Right renal pelvis (tissue), 4 donors: ENCODE measurements at regions not wholly inside any gene's neighbourhood (a gene's known extent, or its start where the extent isn't known, plus 50 kb on each side); places are given as distances from the start of the nearest gene placed in this dataset.
"Not testable (repeated sequence)": the region's sequence is repeated elsewhere in the genome, so short reads cannot be mapped to it uniquely, and the experiment has no call there.

Source experiments
- DNase-seq, 4 donors: peaks; one replicate each; pipeline ENCODE4 v3.0.0-alpha.2; 2013; ENCODE audit warnings: low read depth in 4 of 4, low spot score in 3 of 4, missing footprints in 1 of 4

DNA sequence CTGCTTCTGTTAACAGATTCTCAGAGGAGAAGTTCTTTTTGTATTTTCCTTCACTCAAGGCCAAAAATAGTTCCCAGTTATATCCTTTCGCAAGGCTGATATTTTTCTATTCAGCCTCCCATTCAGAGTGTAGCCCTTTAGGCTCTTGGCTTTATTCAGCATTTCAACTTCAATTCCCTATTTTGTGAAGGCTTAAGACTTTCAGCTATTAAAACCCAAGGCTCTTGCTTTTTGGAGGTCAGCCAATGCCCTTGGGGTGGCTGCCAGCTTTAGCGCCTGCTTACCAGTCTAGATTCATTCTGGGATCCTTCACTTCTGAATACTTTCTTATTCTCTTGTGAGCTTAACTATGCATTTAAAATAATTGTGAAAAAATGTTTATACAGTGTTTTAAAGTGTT lies 57.3 kb upstream of the ADGRA3 start:
- DNase-seq, result peak in 2 of 4 donors; percentile 9 to 13

DNA sequence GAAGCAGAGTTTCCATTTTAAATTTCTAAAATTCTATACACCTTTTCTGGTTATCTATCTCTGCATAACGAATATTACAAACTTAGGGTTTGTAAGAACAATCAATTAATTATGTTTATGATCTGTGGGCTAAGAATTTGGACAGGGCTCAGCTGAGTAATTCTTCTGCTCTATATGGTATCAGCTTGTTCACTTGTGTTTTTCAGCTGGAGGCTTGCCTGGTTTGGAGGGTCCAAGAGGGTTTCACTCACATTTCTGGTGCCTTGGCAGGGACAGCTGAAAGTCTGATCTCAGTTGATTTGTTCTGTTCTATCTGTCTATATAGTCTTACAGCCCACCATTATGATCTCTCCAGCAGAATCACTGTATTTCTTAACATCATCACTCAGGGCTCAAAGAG lies 57.8 kb upstream of the ADGRA3 start:
- no peak for DNase-seq

GRCh38 chr4:22574424-22574823 lies 58.6 kb upstream of the ADGRA3 start:
- no peak for DNase-seq

- DNase-seq, result no peak
These were observed 59.0 kb upstream of the ADGRA3 start for GRCh38 chr4:22574880-22575279.

DNA sequence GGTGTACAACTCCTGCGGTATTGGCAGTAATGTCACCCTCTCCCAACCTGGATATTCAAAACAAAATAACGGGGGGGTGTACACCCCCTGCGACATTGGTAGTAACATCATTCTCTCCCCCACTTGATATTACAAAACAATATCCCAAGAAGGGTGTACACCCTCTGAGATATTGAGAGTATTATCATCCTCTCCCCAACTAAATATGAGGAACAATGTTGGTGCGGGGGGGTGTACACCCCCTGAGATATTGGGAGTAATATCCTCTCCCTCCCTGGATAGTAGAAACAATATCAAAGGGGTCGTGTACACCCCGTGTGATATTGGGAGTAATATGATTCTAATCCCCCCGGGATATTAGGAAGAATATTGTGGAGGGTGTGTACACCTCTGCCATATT lies 71.4 kb upstream of the ADGRA3 start:
- DNase-seq, result no peak

DNA sequence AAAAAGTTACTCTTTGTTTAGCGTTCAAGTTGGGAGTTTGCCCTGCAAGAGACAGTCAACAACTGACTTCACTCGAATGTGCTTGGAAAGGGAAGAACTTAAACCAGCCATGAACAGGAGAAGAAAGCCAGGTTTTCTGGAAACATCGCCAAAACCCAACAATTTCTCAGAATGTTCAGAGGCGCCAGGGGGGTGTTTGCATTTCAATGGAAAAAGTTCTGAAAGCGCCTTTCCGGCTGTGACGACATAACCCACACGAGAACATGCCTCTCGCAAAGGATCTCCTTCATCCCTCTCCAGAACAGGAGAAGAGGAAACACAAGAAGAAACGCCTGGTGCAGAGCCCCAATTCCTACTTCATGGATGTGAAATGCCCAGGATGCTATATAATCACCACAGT lies 78.1 kb upstream of the ADGRA3 start:
- DNase-seq, result no peak

DNA sequence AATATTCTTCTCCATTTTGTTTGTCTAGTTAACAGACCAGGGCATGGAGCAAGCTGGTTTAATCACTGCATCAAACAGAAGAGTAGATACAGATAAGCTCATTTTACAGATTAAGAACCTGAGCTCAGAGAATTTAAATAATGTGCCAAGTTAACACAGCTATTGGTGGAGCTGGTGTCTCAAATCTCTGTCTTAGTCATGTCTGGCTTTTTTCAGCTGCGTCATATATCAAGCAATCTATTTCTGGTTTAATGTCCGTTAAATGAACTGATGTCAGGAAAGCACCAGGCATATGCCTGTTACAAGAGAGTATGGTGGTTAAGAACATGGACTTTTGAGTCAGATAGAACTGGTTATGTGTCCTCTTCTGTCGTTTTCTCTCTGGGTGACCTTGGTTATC lies 79.8 kb upstream of the ADGRA3 start:
- no peak for DNase-seq

GRCh38 chr4:22596409-22596808 lies 80.5 kb upstream of the ADGRA3 start:
- DNase-seq, result peak in 1 of 4 donors; percentile 13

DNA sequence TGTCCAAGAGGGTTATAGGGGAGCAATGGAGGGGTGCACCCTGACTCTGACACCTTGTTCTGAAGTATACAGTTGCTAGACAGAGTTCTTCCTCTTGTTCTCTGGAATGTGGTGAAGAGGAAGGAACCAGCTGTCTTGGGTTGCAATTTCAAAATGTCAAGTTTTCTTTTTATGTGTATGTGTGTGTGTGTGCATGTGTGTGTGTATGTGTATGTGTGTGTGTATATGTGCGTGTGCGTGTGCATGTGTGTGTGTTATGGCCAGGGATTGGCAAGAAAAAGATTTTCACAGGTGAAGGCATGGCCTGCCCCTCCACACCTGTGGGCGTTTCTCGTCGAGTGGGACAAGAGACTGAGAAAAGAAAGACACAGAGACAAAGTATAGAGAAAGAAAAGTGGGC lies 81.6 kb upstream of the ADGRA3 start:
- no peak for DNase-seq

DNA sequence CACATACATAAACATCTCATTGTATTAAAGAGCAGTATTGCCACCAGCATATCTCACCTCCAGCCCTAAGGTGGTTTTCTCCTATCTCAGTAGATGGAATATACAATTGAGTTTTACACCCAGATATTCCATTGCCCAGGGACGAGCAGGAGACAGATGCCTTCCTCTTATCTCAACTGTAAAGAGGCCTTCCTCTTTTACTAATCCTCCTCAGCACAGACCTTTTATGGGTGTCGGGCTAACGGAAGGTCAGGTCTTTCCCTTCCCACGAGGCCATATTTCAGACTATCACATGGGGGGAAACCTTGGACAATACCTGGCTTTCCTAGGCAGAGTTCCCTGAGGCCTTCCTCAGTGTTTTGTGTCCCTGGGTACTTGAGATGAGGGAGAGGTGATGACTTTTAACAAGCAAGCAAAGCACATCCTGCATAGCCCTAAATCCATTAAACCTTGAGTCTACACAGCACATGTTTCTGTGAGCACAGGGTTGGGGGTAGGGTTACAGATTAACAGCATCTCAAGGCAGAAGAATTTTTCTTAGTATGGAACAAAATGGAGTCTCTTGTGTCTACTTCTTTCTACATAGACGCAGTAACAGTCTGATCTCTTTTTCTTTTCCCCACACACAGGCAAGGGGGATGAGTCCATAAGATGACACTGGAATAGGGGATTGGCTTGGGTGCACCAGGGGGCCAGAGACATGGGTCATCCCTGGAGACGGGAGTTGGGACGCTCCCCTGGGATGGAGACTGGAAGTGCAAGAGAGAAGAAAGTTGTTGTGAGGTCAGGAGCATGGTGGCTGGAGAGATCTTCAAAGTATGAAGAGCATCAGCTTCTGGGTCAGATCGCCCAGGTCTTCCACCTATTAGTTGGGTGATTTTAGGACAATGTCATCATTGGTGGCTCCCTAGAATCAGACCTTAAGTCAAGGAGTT lies 82.5 kb upstream of the ADGRA3 start:
- not testable (repeated sequence) for DNase-seq

DNA sequence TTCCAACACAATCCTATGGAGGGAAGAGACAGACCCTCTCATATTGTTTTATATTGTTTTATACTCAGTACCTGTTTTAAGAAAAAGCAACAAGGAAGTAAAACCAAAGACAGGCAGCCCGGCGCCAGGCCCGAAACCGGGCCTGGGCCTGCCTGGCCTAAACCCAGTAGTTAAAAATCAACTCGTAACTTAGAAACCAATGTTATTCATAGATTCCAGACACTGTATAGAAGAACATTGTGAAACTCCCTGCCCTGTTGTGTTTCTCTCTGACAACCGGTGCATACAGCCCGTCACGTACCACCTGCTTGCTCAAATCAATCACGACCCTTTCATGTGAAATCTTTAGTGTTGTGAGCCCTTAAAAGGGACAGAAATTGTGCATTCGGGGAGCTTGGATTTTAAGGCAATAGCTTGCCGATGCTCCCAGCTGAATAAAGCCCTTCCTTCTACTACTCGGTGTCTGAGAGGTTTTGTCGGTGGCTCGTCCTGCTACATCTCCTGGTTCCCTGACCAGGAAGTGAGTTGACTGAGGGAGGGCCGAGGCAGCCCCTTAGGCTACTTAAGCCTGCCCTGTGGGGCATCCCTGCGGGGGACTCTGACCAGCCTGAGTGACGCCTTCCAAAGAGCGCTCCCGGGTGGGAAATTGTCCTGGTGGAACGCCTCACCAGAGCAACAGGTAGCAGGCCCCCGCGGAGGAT lies 83.5 kb upstream of the ADGRA3 start:
- not testable (repeated sequence) for DNase-seq

- DNase-seq, result not testable (repeated sequence)
These were observed 84.1 kb upstream of the ADGRA3 start for GRCh38 chr4:22599929-22600432.

DNA sequence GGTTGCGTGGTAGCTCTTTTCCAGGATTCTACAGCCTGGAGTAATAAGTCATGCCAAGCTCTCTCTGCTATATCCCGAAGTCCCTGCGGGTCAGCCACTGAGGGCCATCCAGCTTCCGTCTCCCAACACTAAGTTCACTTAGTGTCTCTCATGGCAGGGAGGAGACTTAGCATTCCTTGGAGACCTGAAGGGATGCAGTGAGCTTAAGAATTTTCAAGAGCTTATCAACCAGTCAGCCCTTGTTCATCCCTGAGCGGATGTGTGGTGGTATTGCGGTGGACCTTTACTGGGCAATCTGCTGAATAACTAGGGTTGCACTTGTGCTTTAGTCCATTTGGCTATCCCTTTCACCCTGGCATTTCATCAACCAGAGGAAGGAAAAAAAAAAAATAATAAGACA lies 85.8 kb upstream of the ADGRA3 start:
- DNase-seq, result not testable (repeated sequence)

DNA sequence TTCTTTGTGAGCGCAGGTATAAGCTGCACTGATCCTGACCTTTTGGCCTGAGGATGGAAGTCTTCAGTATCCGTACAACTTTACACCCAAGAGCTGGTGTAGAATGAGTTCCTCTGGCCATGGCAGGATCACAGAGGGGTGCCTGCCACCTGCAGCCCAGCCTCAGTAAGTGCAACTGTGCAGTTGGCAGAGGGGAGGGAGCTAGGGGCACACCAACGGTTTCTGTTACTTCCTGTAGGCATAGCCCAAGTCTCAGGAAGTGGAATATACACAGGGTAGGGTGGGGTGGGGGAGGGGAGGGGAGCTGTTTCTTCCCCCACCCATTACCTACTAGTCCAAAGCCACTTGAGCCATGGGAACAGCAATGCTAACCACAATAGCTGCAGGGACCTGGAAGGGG lies 85.4 kb upstream of the GBA3 start:
- DNase-seq, result peak in 2 of 4 donors; percentile 2 to 5

DNA sequence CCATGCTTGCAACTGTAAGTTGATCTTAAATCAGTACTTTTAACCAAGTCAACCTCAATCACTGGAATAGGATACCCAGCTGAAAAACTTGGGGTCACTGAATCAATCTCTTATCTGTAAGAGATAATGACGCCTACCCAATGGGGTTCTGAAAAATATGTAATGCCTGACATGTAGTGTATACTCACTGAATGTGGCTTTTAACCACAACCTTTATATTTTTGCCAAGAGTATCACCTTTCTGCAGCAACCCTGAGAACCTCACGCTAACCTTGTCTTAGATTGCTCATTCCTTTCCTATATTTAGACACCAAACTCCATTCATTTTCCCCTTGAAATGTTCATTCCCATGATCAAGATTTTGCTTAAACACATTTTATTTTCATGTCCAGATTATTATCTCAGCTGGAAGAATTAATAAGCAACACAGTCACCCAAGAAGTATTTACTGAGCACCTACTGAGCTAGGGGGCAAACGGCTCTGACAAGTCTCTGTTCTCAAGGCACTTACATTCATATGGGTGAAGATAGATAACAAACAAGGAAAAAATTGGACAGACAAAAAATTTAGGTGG lies 82.7 kb upstream of the GBA3 start:
- DNase-seq, result not testable (repeated sequence)

DNA sequence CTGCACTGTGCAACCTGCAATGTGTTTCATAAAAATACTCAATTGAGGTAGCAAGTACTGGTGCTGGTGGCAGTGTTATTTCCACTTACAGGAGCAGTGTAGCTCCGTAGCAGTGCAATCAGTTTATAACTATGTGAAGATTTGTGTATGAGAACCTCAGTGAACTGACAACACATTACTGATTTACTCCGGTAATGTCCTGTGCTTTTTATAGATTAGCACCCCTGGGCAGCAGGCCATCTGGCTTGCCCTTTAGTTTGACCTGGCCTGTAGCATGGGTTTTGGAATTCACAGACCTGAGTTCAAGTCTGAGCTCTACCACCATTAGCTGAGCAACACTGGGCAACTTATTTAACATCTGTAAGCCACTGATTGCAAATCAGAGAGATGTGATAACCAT lies 78.6 kb upstream of the GBA3 start:
- no peak for DNase-seq

GRCh38 chr4:22616516-22616915 lies 76.2 kb upstream of the GBA3 start:
- no peak for DNase-seq

GRCh38 chr4:22620144-22620543 lies 72.6 kb upstream of the GBA3 start:
- DNase-seq, result not testable (repeated sequence)

- DNase-seq, result not testable (repeated sequence)
These were observed 70.8 kb upstream of the GBA3 start for GRCh38 chr4:22621970-22622369.

GRCh38 chr4:22624002-22624401 lies 68.7 kb upstream of the GBA3 start:
- DNase-seq, result not testable (repeated sequence)

DNA sequence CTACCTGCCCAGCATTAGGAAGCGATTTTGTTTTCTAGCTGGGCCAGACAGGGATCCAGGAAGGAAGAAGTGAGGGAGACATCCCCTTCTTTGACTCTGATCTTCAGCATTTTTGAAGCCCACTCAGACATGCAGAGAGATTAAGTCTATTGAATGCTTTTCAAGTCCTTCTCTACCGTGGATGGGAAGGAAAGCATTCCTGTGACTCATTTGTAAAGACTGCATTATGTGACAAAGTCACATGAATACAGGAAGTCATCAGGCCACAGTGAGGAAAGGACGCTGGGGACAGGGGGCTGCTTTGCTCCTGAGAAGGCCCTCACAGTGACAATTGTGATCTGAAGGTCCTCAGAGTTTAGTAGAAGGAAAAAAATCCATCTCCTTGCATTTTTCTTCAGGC lies 67.4 kb upstream of the GBA3 start:
- DNase-seq, result no peak
